Smooth muscle cell of the brain vasculature (primary cell): ENCODE measurements at regions not wholly inside any gene's neighbourhood (a gene's known extent, or its start where the extent isn't known, plus 50 kb on each side); places are given as distances from the start of the nearest gene placed in this dataset.

ENCODE experiments used
- DNase-seq: peaks from one replicate; pipeline ENCODE4 v3.0.0-alpha.2; 2012; ENCODE audit warnings: low read depth, low spot score

DNA sequence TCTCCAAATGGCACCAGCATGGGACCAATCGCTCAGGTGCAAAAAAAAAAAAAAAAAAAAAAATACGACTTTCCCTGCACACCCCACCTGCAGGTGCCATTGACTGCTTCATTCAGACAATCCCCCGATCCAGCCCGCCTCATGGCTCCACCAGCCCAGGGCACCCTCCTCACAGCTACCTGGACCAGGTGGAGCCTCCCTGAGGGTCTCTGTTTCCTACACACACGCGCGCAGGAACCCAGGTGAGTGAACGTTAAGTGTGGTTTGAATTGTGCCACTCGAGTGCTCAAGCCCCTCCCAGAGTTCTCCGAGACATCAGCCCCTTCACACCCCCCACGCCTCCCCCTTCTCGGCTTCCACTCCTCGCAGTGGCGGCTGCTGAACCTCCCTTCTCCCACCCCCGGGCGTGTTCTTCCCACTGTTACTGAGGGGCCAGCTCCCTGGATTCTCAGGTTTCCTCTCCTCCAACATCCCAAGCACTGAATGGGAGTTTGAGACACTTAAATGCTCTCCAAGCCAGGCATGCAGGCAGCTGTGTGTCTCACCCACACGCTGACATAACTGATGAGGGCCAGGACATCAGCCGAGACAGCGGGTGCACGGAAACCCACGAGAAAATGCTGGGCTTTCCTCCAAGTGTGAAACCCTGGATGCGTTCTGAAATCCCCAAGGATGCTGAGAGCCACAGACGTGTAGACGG is 88.8 kb upstream of the SNTG2 start:
- no peak for DNase-seq

DNA sequence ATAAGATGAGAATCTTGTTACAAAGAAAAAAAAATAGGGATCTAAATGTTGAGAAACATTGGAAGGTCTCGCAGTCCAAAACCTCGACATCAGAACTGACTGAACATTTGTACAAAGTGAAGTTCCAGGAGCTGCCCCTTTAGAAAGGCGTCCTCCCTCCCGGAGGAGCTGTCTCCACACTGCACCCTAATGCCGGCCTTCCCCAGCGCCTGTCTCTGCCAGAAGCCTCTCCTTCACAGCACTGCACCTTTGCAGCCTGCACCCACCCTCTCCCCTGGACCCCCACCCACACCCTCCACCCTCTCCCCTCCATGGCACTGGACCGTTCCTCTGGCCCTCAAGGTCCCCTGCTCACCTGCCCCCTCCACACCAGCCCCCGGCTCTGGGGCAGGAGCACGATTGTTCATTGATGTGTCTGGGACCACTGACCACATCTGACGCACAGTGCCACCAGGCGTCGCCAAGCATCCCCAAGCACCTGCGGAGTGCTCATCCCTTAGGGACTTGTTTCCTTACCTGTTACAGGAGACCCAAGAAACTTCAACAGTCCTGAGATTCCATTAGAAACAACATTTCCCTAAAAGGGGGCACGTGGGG is 90.3 kb upstream of the SNTG2 start:
- DNase-seq = no peak

DNA sequence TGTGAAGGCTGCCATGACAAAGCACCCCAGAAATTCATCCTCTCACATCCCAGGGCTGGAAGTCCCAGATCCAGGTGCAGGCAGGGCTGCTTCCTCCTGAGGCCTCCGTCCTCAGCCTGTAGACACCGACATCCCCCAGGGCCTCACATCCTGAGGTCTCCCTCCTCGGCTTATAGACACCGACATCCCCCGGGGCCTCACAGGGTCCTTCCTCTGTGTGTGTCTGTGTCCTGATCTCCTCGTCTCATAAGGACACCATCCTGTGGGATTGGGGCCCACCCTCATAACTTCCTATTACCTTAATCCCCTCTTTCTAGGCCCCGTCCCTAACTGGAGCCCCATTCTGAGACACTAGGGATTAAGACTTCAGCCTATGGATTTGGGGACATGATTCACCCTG is 92.0 kb upstream of the SNTG2 start:
- no peak for DNase-seq

DNA sequence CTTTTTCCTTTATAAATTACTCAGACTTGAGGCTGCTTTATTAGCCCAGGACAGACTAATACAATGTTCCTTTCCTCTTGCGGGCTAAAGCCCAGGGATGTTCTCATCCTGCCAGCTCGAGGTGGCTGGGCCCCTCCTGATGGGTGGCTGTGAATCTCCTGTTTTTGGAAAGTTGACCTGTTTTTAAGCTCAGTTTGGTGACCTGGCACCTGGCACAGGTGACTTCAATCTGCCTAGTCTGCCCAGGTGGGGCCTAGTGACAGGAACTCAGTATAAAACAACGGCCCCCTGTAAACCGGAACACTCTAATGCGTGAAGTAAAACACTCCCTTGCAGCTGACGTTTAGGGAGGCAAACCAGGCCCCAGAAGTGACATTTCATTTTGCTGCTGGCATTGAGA is 92.7 kb upstream of the SNTG2 start:
- DNase-seq = no peak

DNA sequence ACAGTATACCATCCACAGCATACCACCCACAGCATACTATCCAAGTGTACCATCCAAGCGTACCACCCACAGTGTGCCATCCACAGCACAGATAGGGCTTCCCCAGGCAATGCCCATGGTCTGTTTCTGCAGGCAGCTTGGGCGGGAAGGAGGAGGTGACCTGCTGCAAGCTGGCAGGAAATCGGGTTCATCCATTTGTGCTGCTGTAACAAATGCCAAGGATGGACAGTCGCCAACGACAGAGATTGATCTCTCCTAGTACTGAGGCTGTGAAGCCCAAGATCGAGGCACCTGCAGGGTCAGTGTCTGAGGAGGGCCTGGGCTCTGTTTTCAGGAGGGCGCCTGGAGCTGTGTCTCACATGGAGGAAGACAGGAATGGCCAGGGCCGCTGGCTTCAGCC is 93.6 kb upstream of the SNTG2 start:
- no peak for DNase-seq

DNA sequence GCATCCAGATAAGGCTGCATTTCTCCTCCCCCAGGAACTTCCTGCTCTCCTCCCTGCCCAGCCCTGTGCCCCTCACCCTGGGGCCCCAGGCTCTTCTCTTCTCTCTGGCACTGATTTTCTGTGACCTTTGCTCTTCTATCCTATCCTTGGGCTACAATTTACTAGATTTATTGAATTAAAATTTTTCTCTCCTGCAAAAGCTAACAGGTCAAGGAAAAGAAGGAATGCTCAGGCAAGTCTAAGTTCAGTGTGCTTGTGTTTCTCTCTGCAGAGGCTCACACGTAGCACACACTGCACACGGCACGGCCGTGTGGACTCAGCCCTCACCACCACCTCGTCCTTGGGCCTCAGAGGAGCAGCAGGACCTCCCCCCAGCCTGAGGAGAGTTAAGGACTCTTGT is 94.2 kb upstream of the SNTG2 start:
- DNase-seq = no peak

DNA sequence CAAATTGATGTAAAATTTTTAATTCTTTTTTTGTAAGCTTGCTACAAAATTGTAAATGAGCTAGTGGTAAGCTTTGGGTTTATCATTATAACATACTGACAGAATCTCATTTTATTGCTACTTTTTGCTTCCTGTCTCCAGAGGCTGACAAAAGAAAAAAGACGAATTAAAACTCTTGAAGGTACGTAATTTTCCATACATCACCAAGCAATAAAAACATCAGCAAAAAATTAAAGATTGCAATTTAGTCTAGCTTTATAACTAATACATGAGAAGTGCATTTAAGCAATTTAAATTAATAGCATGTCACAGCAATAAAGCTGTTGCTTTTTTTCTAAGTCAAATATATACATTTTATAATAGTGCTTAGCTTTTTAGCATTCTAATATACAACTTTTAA is 94.6 kb upstream of the SNTG2 start:
- DNase-seq = no peak

DNA sequence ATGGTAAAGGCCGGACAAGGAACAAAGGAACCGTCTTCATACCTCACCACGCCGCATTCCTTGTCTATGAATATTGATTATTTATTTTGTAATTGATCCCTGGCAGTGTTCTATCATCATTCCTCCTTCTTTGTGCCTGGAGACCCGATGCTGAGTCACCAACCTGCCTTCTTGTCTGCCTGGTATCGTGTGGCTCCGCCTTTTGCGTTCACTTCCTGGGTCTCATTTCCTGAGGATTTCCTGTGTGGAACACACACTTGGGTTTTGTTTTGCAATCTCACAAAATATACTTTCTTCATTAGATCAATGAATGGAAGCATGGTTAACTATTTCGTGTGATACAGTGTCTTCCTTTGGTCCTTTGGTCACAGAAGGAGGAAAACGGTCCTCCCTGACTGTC is 95.5 kb upstream of the SNTG2 start:
- DNase-seq = no peak

DNA sequence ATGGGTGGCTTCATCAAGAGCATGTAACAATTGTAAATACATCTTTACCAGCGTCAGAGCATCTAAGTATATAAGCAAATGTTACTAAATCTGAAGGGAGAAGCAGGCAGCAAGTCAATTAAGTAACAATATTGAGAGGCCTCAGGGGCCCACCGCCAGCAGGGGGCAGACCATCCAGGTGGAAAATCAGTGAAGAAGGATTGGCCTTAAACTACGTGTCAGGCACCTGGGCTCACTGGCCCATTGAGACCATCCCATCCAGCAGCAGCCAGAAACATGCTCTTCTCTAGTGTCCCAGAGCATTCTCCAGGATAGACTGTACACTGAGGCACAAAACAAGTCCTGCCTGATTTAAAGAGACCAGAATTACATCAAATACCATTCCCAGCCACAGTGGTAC is 96.2 kb upstream of the SNTG2 start:
- no peak for DNase-seq

DNA sequence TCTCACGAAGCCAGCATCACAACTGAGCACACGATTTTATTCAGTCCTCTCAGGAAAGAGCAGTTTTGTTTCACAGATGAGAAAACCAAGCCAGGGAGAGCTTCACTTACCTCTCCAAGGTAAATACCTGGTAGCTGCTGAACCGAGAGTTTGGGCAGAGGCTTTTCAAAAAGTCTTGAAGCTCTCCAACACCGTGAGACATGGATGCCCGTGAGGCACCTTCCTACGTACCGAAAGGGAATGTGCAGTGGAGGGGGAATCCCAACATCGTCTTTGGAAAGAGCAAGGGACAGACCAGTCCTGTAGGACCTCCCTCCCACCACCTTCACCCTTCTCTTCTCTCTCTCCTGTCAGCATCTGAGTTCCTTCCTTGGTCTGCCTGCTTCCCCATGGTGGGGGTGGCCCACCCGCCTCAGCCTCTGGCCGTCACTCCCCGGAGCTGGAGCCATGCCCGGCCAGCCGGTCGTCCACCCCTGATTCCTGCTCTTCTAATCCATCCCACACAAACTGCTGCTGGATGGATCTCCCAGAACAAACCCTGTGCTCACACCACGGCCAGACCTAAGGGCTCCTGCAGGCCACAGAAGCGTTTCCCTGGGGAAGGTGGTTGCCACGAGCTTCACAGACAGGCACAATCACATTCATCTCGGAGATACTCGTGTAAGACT is 97.3 kb upstream of the SNTG2 start:
- no peak for DNase-seq

DNA sequence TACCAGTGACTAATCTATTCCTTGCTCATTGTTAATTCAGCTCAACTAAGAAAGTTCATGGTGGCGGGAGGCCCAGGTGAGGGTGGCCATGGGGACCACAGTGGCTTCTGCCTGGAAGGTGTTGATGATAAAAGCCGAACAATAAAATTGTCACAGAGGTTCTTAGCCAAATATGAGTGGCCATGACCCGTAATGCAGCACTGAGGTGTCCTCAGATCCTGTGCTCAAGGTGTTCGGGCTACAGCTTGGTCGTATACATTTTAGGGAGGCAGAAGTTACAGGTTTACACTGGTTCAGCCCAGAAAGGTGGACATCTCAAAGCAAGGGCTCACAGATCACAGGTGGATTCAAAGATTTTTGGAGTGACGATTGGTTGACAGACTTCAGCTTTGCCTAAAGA is 98.5 kb upstream of the SNTG2 start:
- no peak for DNase-seq

DNA sequence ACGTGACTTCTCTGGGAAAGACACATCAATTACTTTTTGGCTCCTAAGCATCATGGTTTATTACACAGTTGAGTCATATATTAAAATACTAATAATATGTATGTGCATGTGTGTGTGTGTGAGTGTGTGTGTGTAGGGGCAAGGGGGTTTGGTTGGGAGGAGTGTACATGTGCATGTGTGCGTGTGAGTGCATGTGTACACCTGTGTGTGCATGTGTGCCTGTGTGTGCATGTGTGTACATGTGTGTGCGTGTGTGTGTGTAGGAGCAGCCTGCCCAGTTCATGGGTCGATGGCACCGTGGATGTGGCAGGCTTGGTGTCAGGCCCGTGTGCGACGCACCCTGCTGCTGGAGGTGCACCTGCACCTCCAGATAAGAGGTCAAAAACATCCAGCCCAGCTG is 99.0 kb upstream of the SNTG2 start:
- no peak for DNase-seq

DNA sequence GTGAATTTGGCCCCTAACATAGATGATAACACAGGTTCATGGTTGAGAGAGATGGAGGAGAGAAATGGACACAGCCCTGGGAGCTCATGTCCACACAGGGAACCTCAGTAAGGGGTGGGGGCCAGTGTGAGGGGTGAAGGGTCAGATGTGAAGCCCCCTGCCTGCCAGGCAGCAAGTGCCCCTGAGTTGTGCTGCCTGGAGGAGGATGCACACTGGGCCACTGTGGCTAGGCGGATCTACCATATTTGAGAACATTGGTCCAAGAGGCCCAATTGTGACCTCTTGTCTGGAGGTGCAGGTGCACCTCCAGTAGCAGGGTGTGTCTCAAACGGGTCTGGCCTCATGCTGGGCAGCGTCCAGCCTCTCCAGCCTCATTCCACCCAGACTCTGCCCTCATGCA is 99.6 kb upstream of the SNTG2 start:
- DNase-seq = no peak

DNA sequence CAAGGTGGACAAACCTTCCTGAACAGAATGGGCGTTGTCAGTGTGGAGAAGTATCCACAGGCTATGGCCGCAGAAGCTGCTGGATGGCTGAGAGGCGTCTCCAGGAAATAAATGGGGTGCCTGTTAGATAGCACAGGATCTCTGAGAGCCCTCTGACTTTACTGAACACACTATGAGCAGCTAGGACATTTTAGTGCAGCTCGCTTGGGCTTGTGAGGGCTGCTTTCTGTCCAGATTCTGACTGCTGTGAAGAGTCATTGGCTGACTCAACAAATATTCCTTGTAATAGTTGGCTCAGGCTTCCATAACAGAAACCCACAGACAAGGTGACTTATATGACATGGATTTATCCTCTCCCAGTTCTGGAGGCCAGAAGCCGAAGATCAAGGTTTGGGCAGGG is 100.2 kb upstream of the SNTG2 start:
- no peak for DNase-seq

DNA sequence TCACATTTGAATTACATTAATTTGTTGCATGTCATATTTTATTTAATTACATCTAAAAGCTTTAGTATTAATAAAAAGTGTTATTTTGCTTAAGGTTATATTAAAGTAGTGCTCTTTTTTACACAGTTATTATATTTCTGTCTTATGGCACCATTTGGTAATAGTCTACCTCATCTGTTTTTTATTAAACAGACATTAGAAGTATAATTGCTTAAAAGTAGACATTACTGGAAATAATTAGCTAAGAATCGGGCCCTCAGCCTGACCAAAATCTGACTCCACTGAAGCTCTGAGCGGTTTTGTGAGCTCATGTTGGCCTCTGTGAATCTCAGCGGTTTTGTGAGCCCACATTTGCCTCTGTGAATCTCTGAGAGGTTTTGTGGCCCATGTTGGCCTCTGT is 102.5 kb upstream of the SNTG2 start:
- DNase-seq = no peak

DNA sequence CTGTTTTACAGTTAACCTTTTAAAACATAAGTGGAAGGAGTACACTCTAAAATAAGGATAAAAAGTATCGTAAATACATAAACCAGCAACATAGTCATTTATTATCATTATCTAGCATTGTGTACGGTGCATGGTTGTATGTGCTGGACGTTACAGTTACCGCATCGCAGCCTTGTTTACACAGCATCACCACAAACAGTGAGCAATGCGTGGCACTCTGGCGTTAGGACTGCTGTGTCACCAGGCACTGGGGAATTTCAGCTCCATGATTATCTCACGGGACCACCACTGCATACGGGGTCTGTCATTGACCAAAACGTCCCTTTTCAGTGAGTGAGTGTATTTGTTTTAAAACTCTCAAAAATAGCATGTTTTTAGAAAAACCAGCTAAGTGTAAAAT is 103.0 kb upstream of the SNTG2 start:
- no peak for DNase-seq

DNA sequence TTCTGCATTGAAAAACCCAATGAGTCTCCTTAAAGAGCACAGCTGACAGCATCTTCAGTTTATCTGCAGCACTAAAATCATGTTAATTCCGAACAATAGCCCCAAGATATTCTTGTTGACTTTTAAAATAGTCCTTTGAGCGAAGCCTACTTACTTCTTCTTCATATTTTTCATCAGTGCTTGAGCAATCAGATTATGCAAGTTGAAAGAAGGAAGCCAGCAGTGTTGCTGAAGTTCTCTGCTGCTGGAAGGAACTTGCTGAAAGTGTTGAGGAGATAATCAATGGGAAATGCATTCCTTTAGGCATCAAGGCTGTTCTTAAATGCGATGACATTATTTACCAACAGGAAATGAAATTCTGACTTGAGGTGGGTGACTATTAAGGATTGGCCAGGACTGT is 105.9 kb upstream of the SNTG2 start:
- no peak for DNase-seq

DNA sequence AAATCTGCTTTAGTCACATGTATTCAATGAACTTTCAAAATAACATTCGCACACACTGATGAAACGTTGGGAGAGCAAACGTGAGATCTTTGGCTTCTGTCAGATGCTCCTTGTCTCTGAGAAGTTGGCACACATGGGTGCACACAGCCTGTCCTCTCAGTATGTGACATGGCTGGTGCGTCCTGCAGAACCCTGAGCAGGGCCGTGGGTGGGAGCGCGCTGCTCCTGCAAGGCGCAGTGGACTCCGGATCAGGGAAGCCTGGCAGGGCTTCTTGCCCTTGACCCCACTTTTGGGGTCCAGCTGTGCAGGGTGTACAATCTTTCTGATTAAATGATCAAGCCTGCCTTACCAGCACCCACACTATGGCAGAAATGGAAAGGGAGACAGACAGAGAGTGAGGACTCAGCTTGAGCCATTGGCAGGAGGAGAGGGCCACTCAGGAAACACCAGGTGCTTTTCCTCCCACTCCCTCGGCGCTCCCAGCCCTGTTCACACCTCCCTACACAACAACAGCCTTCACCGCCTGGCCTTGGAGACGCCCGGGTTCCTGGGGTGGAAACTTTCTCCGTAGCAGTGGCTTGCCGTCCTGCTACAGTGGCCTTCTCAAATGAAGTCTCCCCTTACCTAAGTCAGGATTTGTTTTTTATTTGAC is 108.4 kb upstream of the SNTG2 start:
- DNase-seq = no peak

DNA sequence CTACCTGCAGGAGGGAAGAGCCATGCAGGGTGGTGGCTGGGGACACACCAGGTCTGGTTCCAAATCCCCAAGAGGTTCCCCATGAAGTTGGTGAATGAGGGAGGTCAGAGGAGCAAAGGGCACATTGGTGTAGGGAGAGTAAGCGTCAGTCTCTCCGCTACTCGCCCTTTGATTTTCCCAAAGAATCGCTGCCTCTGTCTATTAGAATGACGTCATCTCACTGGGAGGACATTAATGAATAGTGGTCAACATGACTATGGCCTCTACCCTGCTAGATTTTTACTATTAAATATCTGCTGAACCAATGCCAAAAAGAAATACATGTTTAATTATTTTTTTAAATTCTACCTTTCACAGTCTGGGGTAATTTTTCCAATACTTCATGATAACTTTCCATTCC is 109.6 kb upstream of the SNTG2 start:
- DNase-seq = no peak

DNA sequence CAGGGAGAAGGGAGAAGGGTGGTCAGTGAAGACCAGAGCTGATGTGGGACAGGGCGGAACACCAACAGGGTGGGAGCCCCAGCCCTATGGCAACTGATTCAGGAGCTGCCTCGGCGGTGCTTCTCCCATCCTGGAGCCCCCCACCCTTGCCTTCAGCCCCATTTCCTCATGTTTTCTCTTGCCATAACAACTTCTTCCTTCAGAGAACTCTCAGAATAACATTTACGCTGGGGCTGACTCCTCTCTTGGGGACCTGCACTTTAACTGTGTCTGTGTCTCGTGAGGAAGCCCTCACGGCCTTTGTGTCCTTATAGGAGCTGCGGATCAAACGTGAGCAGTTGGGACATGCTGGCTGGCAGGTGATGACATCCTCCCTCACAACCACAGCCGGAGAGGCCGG is 116.4 kb upstream of the SNTG2 start:
- no peak for DNase-seq

DNA sequence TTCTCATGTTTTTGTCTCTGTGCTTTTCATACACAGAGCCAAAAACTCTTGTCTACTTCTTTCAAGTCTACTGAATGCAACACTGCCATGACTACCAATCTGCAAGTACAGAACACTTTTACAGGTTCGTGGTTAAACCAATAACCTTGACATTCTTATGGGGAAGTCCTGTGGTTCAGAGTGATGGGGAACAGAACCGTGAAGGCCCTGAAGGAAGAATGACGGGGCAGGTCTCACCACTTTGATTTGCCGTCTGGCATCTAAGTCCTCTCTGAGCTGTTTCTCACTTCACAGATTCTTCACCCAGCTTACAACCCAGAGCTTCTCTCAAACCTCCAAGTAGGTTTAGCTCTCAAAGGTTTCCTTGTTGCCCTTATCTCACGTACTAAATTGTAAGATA is 117.5 kb upstream of the SNTG2 start:
- no peak for DNase-seq

DNA sequence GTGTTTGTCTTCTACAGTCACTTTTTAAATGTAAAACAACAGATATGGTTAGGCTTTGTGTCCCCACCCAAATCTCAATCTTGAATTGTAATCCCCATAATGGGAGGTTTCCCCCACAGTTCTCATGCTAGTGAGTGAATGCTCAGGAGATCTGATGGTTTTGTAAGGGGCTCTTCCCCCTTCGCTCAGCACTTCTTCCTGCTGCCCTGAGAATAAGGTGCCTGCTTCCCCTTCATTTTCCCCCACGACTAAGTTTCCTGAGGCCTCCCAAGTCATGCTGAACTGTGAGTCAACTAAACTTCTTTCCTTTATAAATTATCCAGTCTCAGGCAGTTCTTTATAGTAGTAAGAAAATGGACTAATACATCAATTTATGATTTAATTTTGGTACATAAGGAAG is 118.0 kb upstream of the SNTG2 start:
- DNase-seq = no peak

DNA sequence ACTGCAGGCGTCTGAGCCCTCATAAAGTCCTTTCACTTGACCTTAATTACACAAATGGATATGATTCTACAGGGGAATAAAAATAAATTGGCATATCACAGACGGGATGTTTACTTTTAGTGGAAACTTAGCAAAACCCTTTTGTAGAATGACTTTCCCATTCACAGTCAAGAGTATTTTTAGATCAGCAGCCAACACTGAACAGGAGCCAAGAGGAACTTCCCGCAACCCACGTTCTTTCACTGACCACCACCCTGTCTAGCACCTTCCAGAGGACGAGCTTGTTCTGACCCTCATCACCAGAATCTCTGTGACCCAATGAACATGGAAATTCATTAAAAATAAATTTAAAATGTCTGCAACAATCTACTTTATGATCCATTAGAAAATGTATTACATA is 119.0 kb upstream of the SNTG2 start:
- no peak for DNase-seq
